ENCODE measurements at regions not wholly inside any gene's neighbourhood (a gene's known extent, or its start where the extent isn't known, plus 50 kb on each side); places are given as distances from the start of the nearest gene placed in this dataset.
A peak's percentile ranks its signal among the peaks of the same experiment; 100 is the strongest.
"Not testable (repeated sequence)": the region's sequence is repeated elsewhere in the genome, so short reads cannot be mapped to it uniquely, and the experiment has no call there.

DNA sequence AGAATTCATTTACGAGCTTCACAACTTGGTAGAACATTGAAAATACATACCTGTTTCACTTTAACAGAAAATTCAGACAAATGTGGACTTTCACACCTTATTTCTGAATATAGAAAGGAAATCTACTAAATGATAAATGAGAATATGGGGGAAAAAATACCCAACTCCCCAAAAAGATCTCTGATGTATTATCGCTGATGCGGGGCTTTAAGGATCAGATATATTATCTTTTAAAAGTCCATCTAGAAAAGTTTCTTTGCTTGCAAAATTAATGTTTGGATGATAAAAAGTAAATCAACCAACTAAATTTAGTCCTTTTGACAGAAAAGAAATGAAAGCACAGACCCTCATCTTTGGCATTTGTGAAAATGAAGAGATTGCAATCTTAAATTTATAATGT, 540.1 kb upstream of the CHAC2 start:
- no peak for DNase-seq (ENCODE audit: low read depth, low spot score)

DNA sequence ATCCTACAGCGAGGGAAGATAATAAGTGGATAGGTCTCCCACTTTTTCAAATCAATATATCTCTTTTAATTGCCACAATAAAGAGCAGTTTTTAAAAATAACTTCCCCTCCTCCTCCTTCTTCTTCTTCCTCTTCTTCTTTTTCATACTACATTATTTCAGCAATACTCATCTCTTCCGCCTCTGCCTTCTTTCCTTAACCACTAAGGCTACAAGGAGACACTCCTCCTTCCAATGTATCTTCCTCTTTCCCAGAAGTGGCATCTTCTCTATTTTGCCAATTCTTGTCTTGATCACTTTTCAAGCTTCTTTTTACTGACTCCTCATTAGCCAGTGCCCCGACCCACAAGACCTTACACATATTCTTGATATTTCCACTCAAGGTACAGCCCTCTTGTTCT, 546.6 kb upstream of the CHAC2 start:
- DNase-seq (ENCODE audit: low read depth, low spot score), result no peak

More for the DNA sequence above, 540.1 kb upstream of the CHAC2 start:
- H3K27ac ChIP-seq, result no peak overlapping the region

DNA sequence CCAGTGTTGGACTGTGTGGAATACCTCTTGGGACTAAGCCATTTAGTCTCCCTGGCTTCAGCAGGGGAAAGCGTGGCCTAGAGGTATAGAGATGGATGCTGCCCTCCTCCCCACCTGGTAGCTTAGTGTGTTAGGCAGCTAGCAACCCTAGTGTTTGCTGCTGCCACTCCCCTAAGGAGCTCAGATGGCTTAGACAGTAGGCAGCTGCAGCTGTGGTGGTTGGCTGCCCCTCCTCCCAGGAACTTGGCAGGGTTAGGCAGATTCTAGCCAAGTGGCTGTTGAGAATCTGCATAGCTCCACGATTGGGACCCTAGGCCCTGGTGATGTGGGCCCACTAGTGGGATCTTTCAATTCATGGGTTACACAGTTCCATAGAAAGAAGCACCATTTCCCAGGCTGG, 550.4 kb upstream of the CHAC2 start:
- DNase-seq (ENCODE audit: low read depth, low spot score), result no peak
- H3K27ac ChIP-seq, result no peak overlapping the region

More for the DNA sequence above, 546.6 kb upstream of the CHAC2 start:
- H3K27ac ChIP-seq, result no peak overlapping the region

DNA sequence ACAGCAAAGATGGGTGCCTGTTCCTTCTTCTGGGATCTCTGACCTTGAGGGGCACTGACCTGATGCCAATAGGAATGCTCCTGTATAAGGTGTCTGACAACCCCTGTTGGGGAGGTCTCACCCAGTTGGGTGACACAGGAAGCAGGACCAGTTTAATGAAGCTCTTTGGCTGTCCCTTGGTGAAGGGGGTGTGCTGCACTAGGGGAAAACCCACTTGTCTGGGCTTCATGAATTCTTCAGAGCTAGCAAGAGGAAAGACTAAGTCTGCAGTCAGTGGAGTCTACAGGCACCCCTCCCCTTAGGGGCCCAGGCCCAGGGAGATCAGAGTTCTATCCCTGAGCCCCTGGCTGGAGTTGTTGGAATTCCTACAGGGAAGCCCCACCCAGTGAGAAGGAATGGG, 550.8 kb upstream of the CHAC2 start:
- no peak for DNase-seq (ENCODE audit: low read depth, low spot score)
- no peak overlapping the region for H3K27ac ChIP-seq

DNA sequence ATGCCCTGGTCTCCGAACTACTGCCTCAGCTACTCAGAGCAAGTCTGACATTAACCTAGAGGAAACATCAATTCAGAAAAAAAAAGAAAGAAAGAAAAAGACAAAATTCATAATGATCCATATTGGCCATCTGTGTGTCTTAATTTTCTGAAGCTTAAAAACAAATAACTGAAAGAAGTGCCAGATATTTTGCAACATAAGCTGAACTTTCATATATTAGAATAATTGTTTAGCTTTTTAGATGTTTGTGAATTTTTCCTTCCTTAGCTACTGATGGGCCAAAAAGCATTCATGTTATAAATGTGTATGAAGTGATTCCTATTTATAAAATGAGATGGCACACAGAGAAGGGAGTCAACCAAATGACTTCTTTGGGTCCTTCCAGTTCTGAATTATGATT, 555.0 kb upstream of the CHAC2 start:
- H3K27ac ChIP-seq, result no peak overlapping the region
- DNase-seq (ENCODE audit: low read depth, low spot score), result no peak

DNA sequence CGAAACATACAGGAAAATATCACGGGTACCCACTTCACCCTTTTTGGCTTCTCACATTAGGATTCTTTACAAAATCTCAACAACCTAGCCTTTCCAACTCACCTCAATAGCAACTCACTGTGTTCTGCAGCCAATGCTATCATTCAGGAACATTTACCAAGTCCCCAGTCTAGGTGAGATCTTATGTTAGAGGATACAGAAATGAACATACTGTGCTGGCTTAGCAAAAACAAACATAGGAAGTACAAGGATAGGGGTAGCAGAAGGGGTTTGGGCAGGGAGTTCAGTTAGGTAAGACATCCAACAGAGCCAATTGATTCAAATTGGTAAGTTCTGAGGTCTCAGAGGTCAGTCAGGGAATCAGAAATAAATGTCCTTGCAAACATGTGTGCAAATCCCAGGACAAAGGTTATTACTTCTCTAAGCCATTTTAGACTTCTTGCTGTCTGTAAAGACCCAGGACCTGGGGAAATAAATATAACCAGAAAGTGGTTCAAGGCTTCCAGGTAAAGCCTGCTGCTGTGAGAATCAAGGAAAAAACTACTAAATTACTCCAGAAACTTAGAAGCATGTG, 556.3 kb upstream of the CHAC2 start:
- no peak overlapping the region for H3K27ac ChIP-seq
- no peak for DNase-seq (ENCODE audit: low read depth, low spot score)

DNA sequence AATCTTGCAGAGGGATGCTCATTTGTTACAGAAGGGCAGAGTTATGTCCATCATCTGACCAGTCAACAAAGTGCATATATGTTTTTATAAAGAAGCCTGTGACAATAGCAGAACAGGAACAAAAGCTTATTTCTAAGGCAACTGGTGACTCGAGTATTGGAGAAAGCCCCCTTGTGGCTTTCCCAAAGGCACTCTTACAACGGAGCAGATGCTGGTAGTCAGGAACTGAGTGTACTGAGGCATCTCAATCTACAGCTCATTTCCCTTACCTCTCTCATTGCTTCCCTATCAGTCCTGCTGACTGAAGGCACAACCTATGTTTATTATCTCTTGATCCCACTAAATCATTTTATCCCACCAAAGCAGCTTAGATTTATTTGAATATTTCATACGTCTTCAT, 557.1 kb upstream of the CHAC2 start:
- no peak overlapping the region for H3K27ac ChIP-seq
- DNase-seq (ENCODE audit: low read depth, low spot score), result no peak

DNA sequence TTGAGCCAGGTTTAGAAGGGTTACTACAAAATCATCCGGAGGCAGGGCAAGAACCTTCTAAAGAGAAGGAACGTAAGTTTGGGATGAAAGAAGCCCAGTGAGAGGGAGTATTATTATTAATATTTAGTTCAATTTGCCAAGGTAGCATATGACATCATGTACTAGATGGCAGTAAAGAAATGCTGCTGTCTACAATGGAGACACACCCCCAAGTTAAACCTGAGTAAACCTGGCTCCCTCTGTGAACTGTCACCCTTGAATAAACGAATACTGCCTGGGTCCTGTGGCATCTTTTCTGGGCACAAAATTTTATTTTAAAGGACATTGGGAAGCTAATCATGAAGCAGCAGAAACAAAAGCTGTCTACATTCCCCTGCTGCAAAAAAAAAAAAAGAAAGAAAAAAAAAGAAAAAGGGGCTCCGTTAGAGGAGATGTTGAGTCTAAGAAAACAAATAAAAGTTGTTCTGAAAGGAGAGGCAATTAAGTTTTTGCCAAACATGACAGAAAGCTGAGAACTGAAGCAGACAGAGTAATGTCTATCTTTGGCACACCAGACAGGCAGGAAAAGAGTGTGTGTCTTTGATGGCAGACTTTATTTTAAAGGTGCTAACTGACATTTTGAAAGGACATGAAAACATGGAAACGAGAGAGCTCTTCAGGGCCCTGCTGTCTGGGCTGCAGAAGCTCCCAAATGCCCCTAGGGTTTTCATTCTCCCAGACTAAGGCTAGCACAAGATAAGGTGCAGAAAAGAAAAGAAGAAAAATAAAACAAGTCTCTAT, 557.7 kb upstream of the CHAC2 start:
- H3K27ac ChIP-seq, result no peak overlapping the region
- no peak for DNase-seq (ENCODE audit: low read depth, low spot score)

DNA sequence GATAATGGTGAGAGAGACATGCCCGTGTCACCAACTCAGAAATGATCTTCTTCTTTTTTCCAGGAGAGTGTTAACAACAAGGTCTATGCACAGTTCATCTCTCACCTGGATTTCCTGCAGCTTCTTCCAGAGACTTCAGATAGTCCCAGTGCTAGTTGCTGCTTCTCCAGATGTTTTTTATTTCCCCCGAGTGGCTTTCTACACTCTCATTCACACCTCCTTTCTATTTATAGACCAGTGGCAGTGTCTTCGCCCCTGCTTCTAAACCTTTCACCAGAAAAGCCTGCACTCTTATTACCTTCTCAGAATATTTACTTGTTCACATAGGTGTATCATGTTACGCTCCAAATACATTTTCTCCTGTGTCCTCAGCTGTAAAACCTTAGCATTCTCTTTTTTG, 558.8 kb upstream of the CHAC2 start:
- no peak for DNase-seq (ENCODE audit: low read depth, low spot score)
- H3K27ac ChIP-seq, result no peak overlapping the region

DNA sequence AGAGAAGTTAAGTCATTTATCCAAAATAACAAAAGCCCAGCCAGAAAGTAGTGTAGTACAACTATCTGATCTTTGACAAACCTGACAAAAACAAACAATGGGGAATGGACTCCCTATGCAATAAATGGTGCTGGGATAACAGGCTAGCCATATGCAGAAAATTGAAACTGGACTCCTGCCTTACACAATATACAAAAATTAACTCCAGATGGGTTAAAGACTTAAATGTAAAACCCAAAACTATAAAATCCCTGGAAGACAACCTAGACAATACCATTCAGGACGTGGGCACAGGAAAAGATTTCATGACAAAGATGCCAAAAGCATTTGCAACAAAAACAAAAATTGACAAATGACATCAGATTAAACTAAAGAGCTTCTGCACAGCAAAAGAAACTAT, 561.4 kb upstream of the CHAC2 start:
- H3K27ac ChIP-seq; DNase-seq (ENCODE audit: low read depth, low spot score): not testable (repeated sequence)

DNA sequence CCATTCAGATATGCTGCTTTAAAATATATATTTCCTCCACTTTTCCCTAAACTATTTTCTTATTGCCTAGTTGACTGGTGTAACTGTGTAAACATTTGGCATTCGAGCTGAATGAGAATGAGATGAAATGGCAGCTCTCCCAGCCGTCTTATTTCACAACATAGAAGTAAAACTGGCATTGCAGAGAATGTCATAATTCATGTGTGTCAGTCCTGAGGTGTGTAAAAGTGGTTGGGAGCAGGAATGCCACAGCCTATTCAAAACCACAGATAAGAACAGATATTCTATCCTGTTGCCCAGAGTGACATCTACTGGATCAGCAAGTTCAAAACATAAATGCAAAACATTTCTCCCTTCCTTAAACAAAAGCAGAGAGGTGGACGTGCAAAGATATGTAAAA, 565.5 kb upstream of the CHAC2 start:
- DNase-seq (ENCODE audit: low read depth, low spot score), result peak; percentile 92

DNA sequence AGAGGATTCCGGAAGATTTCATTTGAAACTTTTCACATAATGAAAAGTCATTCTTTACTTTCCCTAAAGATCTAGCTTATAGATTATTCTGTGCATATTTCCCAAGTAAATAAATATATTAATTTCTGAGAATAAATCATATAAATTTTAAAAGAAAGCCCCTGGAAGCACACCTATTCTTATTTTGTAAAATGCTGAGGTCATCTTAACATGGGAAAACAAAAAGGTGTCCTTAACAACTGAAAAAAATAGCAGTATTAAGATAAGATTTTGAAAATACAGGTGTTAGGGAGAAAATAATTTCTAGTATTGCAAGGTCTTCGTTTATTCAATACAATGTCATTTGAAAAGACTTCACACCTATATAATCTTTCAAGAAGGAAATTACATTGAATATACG, 567.5 kb upstream of the CHAC2 start:
- DNase-seq (ENCODE audit: low read depth, low spot score), result no peak

More for the DNA sequence above, 565.5 kb upstream of the CHAC2 start:
- H3K27ac ChIP-seq, result peak overlapping the region; percentile 25

DNA sequence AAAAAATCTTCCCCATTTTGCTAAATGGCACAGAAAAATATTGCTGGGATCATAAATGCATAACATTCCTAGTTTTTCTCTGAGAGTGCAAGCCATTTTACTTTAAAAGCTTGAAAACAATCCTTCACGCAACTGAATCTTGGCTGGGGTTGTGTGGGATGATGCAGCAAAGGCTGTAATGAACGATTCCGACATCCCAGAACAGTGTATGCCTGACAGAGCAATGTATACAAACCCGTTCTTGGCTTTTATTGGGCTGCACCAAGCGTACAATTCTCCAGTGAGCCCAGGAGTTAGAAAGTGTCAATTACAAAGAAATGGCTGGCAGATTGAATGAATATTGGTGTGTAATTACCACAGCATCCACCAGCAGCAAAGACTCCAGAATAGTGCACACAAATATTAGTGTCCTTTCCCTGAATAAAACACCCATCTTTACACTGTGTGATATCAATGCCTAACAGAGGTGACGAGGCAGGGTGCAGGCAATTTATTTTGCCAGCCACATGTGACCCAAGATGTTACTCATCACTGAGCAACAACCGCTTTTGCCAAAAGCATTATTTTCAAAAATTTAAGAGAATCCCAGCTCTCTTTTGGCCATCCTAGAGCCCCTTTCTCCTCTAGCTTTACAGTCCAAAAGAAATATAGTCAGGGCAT, 578.6 kb upstream of the CHAC2 start:
- no peak for DNase-seq (ENCODE audit: low read depth, low spot score)
- no peak overlapping the region for H3K27ac ChIP-seq

More for the DNA sequence above, 567.5 kb upstream of the CHAC2 start:
- H3K27ac ChIP-seq, result no peak overlapping the region

DNA sequence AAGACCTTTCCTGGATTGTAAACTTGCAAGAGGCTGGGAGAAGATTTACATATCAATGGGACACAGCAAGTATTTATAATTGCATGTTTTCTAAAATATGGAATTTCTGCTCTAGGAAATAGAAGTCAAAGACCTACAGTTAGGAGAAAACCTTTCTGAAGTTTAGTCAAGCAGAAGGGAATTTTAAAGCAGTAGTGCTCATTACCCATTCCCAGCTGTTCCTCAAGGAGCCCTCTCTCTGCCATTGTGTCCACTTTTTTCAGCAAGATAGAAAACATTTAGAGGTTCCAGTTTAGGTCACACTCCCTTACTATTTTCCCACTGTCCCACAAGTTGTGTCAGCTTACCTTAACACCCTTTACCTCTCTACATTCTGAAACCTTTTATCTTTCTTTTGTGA, 584.0 kb upstream of the CHAC2 start:
- no peak overlapping the region for H3K27ac ChIP-seq
- DNase-seq (ENCODE audit: low read depth, low spot score), result no peak

DNA sequence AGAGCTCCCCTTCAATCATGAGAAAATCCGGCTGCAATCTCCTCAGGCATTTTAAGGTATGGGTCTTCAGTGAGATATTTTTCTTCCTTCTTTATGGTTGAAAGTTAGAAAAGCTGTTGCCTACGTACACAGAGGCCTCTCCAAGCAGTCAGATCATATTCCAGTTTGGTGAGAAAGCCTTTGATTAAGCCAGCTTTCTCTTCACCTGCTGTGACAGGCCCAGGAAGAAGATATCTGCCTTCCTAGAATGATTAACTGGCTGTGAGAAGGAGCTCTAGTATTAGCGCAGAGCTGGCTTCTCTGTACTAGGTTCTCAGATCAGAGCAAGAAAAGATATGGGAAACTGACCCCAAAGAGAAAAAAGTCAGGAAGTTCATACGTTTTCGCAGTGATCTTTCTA, 585.0 kb upstream of the CHAC2 start:
- H3K27ac ChIP-seq, result no peak overlapping the region
- DNase-seq (ENCODE audit: low read depth, low spot score), result peak; percentile 0

DNA sequence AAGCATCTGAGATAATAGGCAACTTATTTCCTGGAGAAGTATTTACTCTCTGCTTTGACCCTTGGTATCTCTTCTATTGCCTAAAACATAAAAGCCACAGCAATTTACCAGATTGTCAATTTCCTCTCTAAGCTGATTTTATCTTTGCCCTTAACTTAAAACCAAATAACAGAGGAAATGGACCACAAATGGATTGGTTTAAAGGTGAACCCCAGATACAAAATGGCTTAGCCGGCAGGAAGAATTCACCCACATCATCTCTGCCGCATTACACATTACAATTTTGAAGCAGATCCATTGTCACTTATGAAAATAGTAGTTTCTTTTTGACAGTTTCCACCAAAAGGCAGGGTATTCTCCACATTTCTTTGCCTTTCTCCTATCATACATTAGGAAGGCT, 585.8 kb upstream of the CHAC2 start:
- no peak overlapping the region for H3K27ac ChIP-seq
- no peak for DNase-seq (ENCODE audit: low read depth, low spot score)

DNA sequence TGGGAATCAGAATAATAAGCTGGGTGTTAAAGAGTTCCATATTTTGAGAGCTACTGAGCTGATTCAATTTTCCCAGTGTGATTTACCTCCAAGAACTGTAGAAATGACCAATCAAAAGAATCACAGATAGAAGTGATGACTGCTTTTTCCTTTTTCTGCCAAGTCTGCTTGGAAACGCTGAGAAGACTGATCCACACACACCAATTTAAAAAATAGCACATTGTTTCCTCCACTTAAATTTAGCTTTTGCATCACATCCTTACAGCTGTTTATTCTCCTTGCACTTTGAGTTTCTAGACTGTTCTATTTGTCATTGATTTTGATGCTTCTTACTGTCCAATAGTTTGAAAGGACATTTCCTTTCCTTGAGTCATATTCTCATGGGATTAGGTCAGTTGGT, 590.3 kb upstream of the CHAC2 start:
- no peak overlapping the region for H3K27ac ChIP-seq
- no peak for DNase-seq (ENCODE audit: low read depth, low spot score)

DNA sequence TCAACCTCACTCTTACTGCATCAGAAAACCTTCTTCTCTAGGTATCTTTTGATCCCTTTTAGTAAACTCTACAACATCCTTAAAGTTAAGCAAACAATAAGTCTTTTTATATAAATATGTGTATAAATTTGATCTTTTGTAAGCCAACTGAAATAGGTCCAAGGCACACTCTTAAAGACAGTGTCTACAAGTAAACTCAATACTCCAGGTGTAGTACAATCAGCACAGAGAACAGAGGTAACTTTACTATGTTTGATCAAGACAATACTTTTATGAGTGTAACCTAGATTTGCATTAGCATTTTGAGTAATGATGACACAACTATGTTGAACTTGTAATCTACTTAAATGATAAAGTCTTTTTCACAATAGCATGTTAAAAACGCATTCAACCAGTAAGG, 593.1 kb upstream of the CHAC2 start:
- H3K27ac ChIP-seq, result no peak overlapping the region
- no peak for DNase-seq (ENCODE audit: low read depth, low spot score)

DNA sequence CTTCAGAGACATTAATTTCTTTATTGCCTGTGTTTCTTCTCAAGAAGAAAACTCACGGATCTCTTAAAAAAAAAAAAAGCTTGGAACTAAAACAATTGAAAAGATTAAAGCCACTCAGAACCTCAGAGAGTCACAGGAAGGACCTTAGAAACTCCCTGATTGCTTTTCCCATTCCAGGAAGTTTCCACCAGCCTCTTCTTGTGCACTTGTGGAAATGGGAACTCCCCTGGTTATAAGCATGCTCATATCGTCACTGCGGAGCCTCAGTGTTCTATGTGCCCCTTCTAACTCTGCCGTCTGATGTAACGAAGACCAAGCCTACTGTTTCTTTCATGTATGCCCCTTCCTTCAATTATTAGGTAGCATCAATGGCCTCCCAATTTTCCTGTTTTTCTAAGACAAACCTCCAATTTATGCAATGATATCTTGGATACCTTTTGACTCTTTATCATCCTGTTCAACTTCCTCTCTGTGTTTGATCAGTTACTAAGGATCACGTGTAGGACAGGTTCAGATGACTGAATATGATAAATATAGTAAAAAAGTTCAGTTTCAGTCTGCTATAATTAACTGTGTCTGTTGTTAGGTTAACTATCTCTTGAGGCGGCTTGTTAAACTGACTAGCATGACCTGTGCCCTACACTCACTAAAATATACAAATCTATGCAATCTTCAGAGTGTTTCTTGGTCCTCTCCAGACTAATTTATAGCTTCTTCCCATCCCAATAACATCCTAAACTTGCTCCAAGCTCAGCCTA, 593.7 kb upstream of the CHAC2 start:
- no peak overlapping the region for H3K27ac ChIP-seq
- DNase-seq (ENCODE audit: low read depth, low spot score), result no peak

DNA sequence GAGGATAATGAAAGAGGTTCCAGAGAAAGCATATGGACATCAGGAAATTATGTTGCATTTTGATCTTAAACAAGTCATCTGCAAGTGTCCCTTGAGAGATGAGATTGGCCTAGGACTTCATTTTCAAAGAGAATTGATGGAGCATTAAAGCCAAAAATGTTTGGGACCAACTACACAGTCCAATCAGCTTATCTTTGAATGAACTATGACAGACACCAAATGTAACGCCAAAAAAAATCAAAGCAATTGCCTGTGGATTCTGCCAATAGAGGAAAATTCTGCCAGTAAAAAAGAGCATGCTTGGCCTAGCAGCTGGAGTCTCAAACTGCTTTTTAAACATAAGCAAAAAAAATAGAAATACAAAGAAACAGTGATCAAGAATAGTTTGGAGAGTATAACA, 594.5 kb upstream of the CHAC2 start:
- DNase-seq (ENCODE audit: low read depth, low spot score), result no peak
- no peak overlapping the region for H3K27ac ChIP-seq

DNA sequence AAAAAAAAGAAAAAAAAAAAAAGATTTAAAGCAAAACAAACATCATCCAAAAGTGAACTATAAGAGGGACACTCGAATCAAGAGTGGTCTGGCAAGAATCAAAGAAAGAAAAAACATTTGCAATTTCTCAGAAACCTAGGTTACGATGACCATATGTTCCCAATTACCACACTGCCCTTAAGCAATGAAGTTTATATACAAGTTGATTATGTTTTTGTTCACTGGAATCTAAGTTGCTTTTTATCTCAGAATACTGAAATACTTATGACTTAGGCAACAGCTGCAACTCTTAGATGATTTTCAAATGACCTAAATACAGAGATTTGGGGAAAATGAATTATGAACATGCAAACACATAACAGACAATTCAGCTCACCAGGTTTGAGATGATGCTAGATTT, 597.1 kb upstream of the CHAC2 start:
- DNase-seq (ENCODE audit: low read depth, low spot score), result no peak
- H3K27ac ChIP-seq, result no peak overlapping the region
